B cell (primary cell): ENCODE measurements at regions not wholly inside any gene's neighbourhood (a gene's known extent, or its start where the extent isn't known, plus 50 kb on each side); places are given as distances from the start of the nearest gene placed in this dataset.

Experiments used
- ATAC-seq: fragments of 200-7000 bp; cut with Tn5 transposase; one replicate; pipeline ENCODE4 v1.10.0; 2021; ENCODE audit warnings: low read depth, mild to moderate bottlenecking, moderate number of reproducible peaks, moderate library complexity
- CTCF ChIA-PET: fragments of 350-600 bp; sonication (Branson Sonifier 250); formaldehyde crosslinking; loops from one replicate; lab custom pipeline; 2021; ENCODE audit warnings: antibody characterized with exemption, inconsistent platforms; lab: Charles Lee
- POLR2A ChIA-PET: fragments of 350-600 bp; sonication (Branson Sonifier 250); formaldehyde crosslinking; loops from one replicate; lab custom pipeline; 2021; ENCODE audit warnings: antibody characterized with exemption; lab: Charles Lee
- DNase-seq: peaks from one replicate; pipeline ENCODE4 v3.0.0; 2013
- H2AFZ ChIP-seq: 2 replicates; pipeline ENCODE4 v1.6.1; 2012; ENCODE audit warnings: mild to moderate bottlenecking, low read depth, low read length; ENCODE audit not compliant: insufficient read depth, poor library complexity, severe bottlenecking
- H3K27ac ChIP-seq, 2 donors: 1 replicate in 1 of 2; 2 replicates in 1 of 2; pipeline ENCODE4 v1.5.1; 2012 to 2013; ENCODE audit warnings: low read length in 2 of 2, mild to moderate bottlenecking in 2 of 2, moderate library complexity in 1 of 2
- H3K27me3 ChIP-seq, 4 experiments: fragments of 200-600 bp in 1 of 4; sonication (generic) in 1 of 4; replicated peaks in 1 of 4; 1 replicate in 2 of 4; 2 replicates in 2 of 4; pipeline versions ENCODE4 v1.6.1 to v1.7.0; 2013 to 2016; ENCODE audit warnings: low read length in 3 of 4, mild to moderate bottlenecking in 2 of 4, mixed read lengths in 1 of 4, moderate library complexity in 1 of 4; ENCODE audit not compliant: insufficient read depth in 4 of 4, control insufficient read depth in 3 of 4; ENCODE audit errors: control extremely low read depth in 1 of 4
- H3K36me3 ChIP-seq, 2 experiments: replicated peaks in 1 of 2; 1 replicate in 1 of 2; 2 replicates in 1 of 2; pipeline versions ENCODE4 v1.6.1 to v1.7.1; 2013; ENCODE audit warnings: low read length in 1 of 2; ENCODE audit not compliant: insufficient read depth in 2 of 2, control insufficient read depth in 1 of 2; ENCODE audit errors: control extremely low read depth in 1 of 2, extremely low read depth in 1 of 2
- H3K4me1 ChIP-seq, 2 donors: fragments of 200-600 bp in 1 of 2; sonication (generic) in 1 of 2; 1 replicate in 1 of 2; 2 replicates in 1 of 2; pipeline versions ENCODE4 v1.5.1 to v1.6.1; 2013 to 2017; ENCODE audit warnings: low read length in 2 of 2; ENCODE audit not compliant: control insufficient read depth in 2 of 2, insufficient read depth in 2 of 2
- H3K4me2 ChIP-seq: replicated peaks from 2 replicates; pipeline ENCODE3; 2012; ENCODE audit warnings: mild to moderate bottlenecking, low read depth, low read length; ENCODE audit not compliant: poor library complexity, severe bottlenecking
- H3K4me3 ChIP-seq, 5 experiments: fragments of 200-600 bp in 1 of 5; sonication (generic) in 1 of 5; 1 replicate in 3 of 5; 2 replicates in 2 of 5; pipeline versions ENCODE4 v1.5.1 to v1.7.0; 2011 to 2016; ENCODE audit warnings: low read length in 4 of 5, mild to moderate bottlenecking in 4 of 5, low read depth in 2 of 5, control low read depth in 1 of 5, moderate library complexity in 1 of 5; ENCODE audit not compliant: insufficient read depth in 1 of 5; ENCODE audit errors: control extremely low read depth in 1 of 5, extremely low read depth in 1 of 5
- H3K79me2 ChIP-seq: fragments of 200-600 bp; sonication (generic); one replicate; pipeline ENCODE4 v1.6.0; 2016; ENCODE audit warnings: low read length; ENCODE audit not compliant: control insufficient read depth, insufficient read depth
- H3K9ac ChIP-seq: fragments of 200-600 bp; sonication (generic); 2 replicates; pipeline ENCODE4 v1.6.1; 2017; ENCODE audit warnings: mild to moderate bottlenecking, low read length, moderate library complexity
- H3K9me3 ChIP-seq, 3 donors: one replicate each; pipeline versions ENCODE4 v1.6.1 to v1.7.1; 2013; ENCODE audit warnings: low read length in 2 of 3; ENCODE audit not compliant: control insufficient read depth in 2 of 3, insufficient read depth in 1 of 3; ENCODE audit errors: control extremely low read depth in 1 of 3
- H4K20me1 ChIP-seq: 2 replicates; pipeline ENCODE4 v1.6.0; 2012; ENCODE audit warnings: mild to moderate bottlenecking, low read length; ENCODE audit not compliant: insufficient read depth, control insufficient read depth, poor library complexity, severe bottlenecking
- H3K27ac Mint-ChIP-seq: one replicate; pipeline ENCODE4 v1.8.0; 2021; ENCODE audit warnings: mixed read lengths
- H3K27me3 Mint-ChIP-seq: one replicate; pipeline ENCODE4 v1.8.0; 2021; ENCODE audit warnings: mixed read lengths
- H3K4me1 Mint-ChIP-seq: one replicate; pipeline ENCODE4 v1.8.0; 2021; ENCODE audit warnings: mixed read lengths
- H3K4me3 Mint-ChIP-seq: one replicate; pipeline ENCODE4 v1.8.0; 2021; ENCODE audit warnings: mixed read lengths
- H3K9me3 Mint-ChIP-seq: one replicate; pipeline ENCODE4 v1.8.0; 2022; ENCODE audit warnings: mixed read lengths; ENCODE audit not compliant: insufficient read depth
- EZH2 ChIP-seq: IDR thresholded peaks from 2 replicates; pipeline ENCODE4 v1.6.1; 2012; ENCODE audit warnings: borderline replicate concordance, low read depth, mild to moderate bottlenecking, moderate library complexity, low read length; ENCODE audit not compliant: insufficient read depth, poor library complexity, severe bottlenecking
- WGBS: methylation state at CpG from one replicate; pipeline ENCODE4 v1.1.5; 2013; ENCODE audit warnings: missing lambda C conversion rate; ENCODE audit not compliant: insufficient coverage; 5-methylcytosine and 5-hydroxymethylcytosine counted together
- intact Hi-C: fragments of 100-400 bp; cut with micrococcal nuclease; formaldehyde crosslinking; loops from one replicate; pipeline ENCODE4 v1.10.0; 2022
- TF ChIP-seq, protein P1 (sequence below): fragments of 200-600 bp; IDR thresholded peaks from one replicate; pipeline ENCODE4 v1.8.0; 2022; ENCODE audit warnings: antibody characterized with exemption, mild to moderate bottlenecking

GRCh38 chr15:70212963-70213315 is 115.2 kb upstream of the TLE3 start:
- Histone ChIP-seq H3K36me3 (no peaks in the 10 kb centered on the region), H4K20me1 (no peaks in the 10 kb centered on the region), H3K9ac (no peak overlapping the region), H3K4me2 (no peak overlapping the region), H3K4me1 (no peaks in the 10 kb centered on the region), H3K9me3 (no peaks in the 10 kb centered on the region), H3K4me3 (no peak overlapping the region), H3K27me3 (peaks cover 0 to 6% (median 0%) of the 10 kb centered on the region in 4 experiments), H3K27ac (no peak overlapping the region), H3K79me2 (no peaks in the 10 kb centered on the region), H2AFZ (no peak overlapping the region)
- peaks cover 6% of the 10 kb centered on the region for H3K4me1 Mint-ChIP-seq
- H3K27me3 Mint-ChIP-seq: no peaks in the 10 kb centered on the region
- WGBS: 92% methylated on average over 8 of the region's 10 CpGs
- no peak overlapping the region for H3K27ac Mint-ChIP-seq
- CTCF ChIA-PET: no interaction called here
- intact Hi-C loops: no loop called here
- no peaks in the 10 kb centered on the region for H3K9me3 Mint-ChIP-seq
- no peak for TF ChIP-seq EZH2
- TF ChIP-seq, protein P1, sequence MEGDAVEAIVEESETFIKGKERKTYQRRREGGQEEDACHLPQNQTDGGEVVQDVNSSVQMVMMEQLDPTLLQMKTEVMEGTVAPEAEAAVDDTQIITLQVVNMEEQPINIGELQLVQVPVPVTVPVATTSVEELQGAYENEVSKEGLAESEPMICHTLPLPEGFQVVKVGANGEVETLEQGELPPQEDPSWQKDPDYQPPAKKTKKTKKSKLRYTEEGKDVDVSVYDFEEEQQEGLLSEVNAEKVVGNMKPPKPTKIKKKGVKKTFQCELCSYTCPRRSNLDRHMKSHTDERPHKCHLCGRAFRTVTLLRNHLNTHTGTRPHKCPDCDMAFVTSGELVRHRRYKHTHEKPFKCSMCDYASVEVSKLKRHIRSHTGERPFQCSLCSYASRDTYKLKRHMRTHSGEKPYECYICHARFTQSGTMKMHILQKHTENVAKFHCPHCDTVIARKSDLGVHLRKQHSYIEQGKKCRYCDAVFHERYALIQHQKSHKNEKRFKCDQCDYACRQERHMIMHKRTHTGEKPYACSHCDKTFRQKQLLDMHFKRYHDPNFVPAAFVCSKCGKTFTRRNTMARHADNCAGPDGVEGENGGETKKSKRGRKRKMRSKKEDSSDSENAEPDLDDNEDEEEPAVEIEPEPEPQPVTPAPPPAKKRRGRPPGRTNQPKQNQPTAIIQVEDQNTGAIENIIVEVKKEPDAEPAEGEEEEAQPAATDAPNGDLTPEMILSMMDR: no peak
- POLR2A ChIA-PET: no interaction called here
- no peak for ATAC-seq
- no peak overlapping the region for H3K4me3 Mint-ChIP-seq
- no peak for DNase-seq

GRCh38 chr15:70212286-70212962 is 114.7 kb upstream of the TLE3 start:
- H3K4me3 ChIP-seq: no peak overlapping the region
- no peaks in the 10 kb centered on the region for H3K79me2 ChIP-seq
- Mint-ChIP-seq H3K4me1 (peaks cover 6% of the 10 kb centered on the region), H3K4me3 (no peak overlapping the region), H3K27me3 (no peaks in the 10 kb centered on the region), H3K9me3 (no peaks in the 10 kb centered on the region), H3K27ac (no peak overlapping the region)
- peaks cover 0 to 6% (median 0%) of the 10 kb centered on the region in 4 experiments for H3K27me3 ChIP-seq
- intact Hi-C loops: no loop called here
- H3K4me1 ChIP-seq: no peaks in the 10 kb centered on the region
- H2AFZ ChIP-seq: no peak overlapping the region
- H3K9ac ChIP-seq: no peak overlapping the region
- H3K4me2 ChIP-seq: no peak overlapping the region
- no peaks in the 10 kb centered on the region for H3K9me3 ChIP-seq
- no peaks in the 10 kb centered on the region for H3K36me3 ChIP-seq
- ChIA-PET POLR2A (no interaction called here), CTCF (no interaction called here)
- H4K20me1 ChIP-seq: no peaks in the 10 kb centered on the region
- no peak overlapping the region for H3K27ac ChIP-seq
- TF ChIP-seq, protein P1: no peak
- no peak for TF ChIP-seq EZH2
- DNase-seq (no peak), ATAC-seq (no peak)
- 83% methylated on average over 18 of the region's 18 CpGs for WGBS
